ENCODE measurements at regions not wholly inside any gene's neighbourhood (a gene's known extent, or its start where the extent isn't known, plus 50 kb on each side); places are given as distances from the start of the nearest gene placed in this dataset.

GRCh38 chr4:14054391-14054790 is 426.9 kb upstream of the BOD1L1 start:
- DNase-seq = no peak

- no peak for DNase-seq
These were observed 431.5 kb upstream of the BOD1L1 start for GRCh38 chr4:14059006-14059405.

- no peak for DNase-seq
These were observed 437.5 kb upstream of the BOD1L1 start for GRCh38 chr4:14064984-14065383.

- DNase-seq = no peak
These were observed 437.9 kb upstream of the BOD1L1 start for GRCh38 chr4:14065406-14065805.

GRCh38 chr4:14066979-14067378 is 439.5 kb upstream of the BOD1L1 start:
- DNase-seq = no peak

GRCh38 chr4:14069886-14070285 is 442.4 kb upstream of the BOD1L1 start:
- no peak for DNase-seq

GRCh38 chr4:14070289-14070880 is 442.9 kb upstream of the BOD1L1 start:
- DNase-seq = no peak

GRCh38 chr4:14072506-14072905 is 445.0 kb upstream of the BOD1L1 start:
- no peak for DNase-seq

GRCh38 chr4:14076776-14077175 is 449.3 kb upstream of the BOD1L1 start:
- DNase-seq = no peak

GRCh38 chr4:14078326-14078725 is 450.8 kb upstream of the BOD1L1 start:
- no peak for DNase-seq

GRCh38 chr4:14079601-14080000 is 452.1 kb upstream of the BOD1L1 start:
- DNase-seq = no peak

GRCh38 chr4:14083150-14083549 is 455.6 kb upstream of the BOD1L1 start:
- DNase-seq = peak; percentile 4

GRCh38 chr4:14084598-14084997 is 457.1 kb upstream of the BOD1L1 start:
- DNase-seq = no peak

- no peak for DNase-seq
These were observed 459.9 kb upstream of the BOD1L1 start for GRCh38 chr4:14087459-14087858.

- DNase-seq = no peak
These were observed 460.4 kb upstream of the BOD1L1 start for GRCh38 chr4:14087921-14088320.

- no peak for DNase-seq
These were observed 464.0 kb upstream of the BOD1L1 start for GRCh38 chr4:14091531-14091930.

- DNase-seq = no peak
These were observed 464.4 kb upstream of the BOD1L1 start for GRCh38 chr4:14091966-14092365.

- DNase-seq = no peak
These were observed 465.2 kb upstream of the BOD1L1 start for GRCh38 chr4:14092741-14093140.

GRCh38 chr4:14095831-14096230 is 468.3 kb upstream of the BOD1L1 start:
- no peak for DNase-seq

GRCh38 chr4:14096396-14096965 is 469.0 kb upstream of the BOD1L1 start:
- DNase-seq = no peak

GRCh38 chr4:14100349-14100748 is 472.8 kb upstream of the BOD1L1 start:
- no peak for DNase-seq

- DNase-seq = no peak
These were observed 482.9 kb upstream of the BOD1L1 start for GRCh38 chr4:14110407-14110806.

- no peak for DNase-seq
These were observed 484.2 kb upstream of the BOD1L1 start for GRCh38 chr4:14111730-14112181.

GRCh38 chr4:14115106-14115505 is 487.6 kb upstream of the BOD1L1 start:
- DNase-seq = no peak

Data from right kidney (tissue), 1 donor.